GM19467 (cell line): ENCODE measurements at regions not wholly inside any gene's neighbourhood (a gene's known extent, or its start where the extent isn't known, plus 50 kb on each side); places are given as distances from the start of the nearest gene placed in this dataset.

Experiments used
- ATAC-seq: cut with Tn5 transposase; IDR thresholded peaks from one replicate; pipeline ENCODE4 v1.9.1; 2021; ENCODE audit warnings: mild to moderate bottlenecking, moderate library complexity; ENCODE audit not compliant: unreplicated experiment

GRCh38 chr9:99282406-99282805 is 60.3 kb downstream of the SEC61B start:
- ATAC-seq = no peak

GRCh38 chr9:99285965-99286364 is 63.9 kb downstream of the SEC61B start:
- no peak for ATAC-seq

DNA sequence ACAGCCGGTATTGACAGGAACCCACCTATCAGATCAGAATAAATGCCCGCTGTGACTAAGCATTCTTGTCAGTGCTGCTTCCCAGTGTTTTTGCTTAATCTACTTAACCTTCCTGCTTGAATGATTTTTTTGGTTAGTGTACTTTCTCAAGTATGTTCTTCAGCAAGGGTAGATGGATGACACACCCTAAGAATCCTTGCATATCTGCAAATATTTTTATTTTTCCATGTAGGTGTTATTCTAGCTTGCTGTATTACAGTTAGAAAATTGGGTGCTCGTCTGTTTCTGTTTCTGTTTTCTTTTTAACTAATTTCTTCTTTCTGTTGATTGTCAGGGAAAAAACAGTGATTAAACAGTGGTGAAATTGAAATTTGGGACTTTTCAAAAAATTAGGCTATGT is 64.5 kb downstream of the SEC61B start:
- ATAC-seq = no peak

DNA sequence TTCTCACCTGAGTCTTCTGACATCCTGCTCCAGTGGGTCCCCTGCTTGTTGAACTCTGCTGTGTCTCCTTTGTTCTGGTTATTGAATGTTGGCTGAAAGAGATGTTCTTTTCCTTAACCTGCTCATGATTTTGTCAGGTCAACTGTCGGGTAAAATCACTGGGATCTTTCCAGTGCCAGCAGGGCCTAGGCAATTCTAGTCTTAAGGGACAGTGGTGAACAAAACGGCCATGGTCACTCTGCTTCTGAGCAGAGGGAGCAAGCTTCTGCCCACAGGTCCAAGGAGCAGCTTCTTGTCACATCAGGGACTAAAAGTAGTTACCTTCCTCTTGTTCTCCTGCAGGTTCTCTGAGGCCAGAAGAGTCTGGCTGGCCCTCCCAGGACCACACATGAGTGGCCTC is 65.6 kb downstream of the SEC61B start:
- no peak for ATAC-seq

DNA sequence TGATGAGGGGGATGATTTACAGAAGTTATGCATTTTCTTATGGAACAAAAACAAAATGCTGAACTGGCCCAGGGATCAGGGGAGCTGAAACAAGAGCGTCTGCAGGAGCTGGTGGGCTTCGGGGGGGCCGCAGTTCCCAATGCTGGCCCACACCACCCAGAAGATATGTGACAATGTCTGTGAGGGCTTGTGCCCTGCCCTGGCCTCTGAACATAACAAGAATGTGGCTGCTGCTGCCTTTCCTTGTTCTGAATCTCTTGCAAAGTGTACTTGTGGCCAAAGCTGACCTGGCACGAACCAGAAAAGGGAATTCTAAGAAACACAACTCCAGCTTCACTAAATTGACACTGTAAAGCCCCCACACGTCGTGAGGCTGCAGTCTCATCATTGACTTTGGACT is 66.7 kb downstream of the SEC61B start:
- ATAC-seq = no peak

GRCh38 chr9:99294850-99295461 is 72.9 kb downstream of the SEC61B start:
- no peak for ATAC-seq

DNA sequence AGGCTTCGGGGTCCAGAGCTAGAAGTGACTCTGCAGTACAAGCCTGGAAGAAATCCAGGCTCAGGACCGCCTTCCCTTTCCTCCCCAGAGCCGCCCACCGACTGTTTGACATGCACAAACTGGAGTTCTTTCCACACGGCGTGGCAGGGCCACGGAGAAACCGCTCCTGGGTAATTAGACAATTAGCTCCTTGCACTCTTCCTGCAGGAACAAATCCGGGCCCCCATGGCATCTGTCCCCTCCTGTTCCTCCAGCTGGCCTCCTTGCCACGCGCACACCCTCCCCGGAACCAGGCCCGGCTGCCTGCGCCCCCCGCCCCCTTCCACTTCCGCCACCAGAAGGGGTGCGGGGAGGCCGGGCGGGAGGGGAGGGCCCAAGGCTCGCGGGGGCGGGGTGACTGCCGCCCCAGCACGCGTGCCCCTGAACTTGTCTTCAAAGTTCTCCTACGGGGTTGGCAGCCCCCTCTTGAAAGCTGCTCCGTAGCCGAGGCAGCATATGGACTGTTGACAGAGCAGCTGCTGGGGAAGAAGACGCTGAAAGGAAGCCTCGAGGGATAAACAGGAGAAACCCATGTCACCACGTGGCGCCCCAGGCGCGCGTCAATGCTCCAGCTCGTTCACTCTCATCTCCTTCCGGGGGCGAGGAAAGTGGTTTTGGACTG is 74.3 kb downstream of the SEC61B start:
- ATAC-seq = no peak

GRCh38 chr9:99298614-99299013 is 76.5 kb downstream of the SEC61B start:
- ATAC-seq = no peak

DNA sequence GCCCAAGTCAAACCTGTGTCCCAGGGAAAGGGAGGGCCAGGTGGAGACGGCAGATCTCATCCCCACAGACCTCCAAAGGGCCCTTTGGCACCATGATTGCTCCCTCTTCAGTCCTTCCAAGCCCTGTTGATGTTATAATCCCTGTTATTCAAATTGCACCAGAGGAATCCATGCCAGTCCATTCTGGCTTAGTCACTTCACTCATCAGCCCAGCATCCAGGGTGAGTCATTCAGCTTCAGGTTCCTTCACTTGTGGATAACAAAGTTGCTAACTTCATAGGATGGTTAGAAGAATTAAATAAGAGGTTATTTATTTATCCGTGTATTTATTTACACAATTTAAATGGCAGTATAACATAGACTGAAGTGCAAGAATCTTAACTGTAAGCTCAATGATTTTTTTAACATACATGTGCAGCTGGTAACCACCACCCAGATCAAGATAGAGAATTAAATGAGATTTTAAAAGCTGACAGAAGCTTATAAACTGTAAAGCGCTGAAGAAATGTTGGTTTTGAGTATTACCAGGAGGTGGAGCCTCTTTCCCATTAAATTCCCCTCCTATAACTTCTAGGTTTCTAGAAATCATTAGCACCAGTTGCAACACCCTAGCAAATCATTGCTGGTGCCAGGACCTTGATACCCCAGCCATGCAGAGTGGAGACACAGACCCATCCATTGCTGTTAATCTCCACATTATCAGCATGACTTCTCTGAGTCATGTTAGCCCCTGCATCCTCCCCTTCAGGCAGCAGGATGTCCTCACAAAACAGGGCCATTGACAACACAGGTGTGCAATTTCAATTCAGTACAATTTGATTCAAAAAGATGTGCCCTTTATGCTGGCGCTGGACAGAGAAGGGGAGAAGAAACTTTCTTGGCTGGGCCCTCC is 77.4 kb downstream of the SEC61B start:
- ATAC-seq = no peak

DNA sequence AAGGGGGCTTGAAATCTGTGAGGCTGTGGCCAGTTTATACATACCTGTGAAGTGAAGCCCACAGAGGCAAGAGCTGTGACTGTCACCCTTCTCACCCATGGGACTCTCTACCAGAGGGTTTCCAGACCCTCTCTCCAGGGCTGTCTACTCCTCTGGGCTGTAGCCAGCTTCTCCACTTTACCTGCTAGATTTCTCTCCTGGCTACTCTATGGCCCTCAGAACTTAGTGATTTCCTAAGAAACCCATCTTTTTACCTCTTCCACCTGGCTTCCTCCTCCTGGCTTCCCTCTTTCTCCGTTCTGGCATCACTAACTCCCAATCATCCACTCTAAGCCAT is 78.0 kb downstream of the SEC61B start:
- ATAC-seq = no peak

GRCh38 chr9:99300603-99301002 is 78.5 kb downstream of the SEC61B start:
- ATAC-seq = no peak

GRCh38 chr9:99303177-99303576 is 81.1 kb downstream of the SEC61B start:
- no peak for ATAC-seq

GRCh38 chr9:99305124-99305523 is 83.0 kb downstream of the SEC61B start:
- ATAC-seq = no peak

- no peak for ATAC-seq
Observed at GRCh38 chr9:99305820-99306811, 84.0 kb downstream of the SEC61B start.

- ATAC-seq = no peak
Observed at GRCh38 chr9:99307851-99308250, 85.8 kb downstream of the SEC61B start.

GRCh38 chr9:99309141-99309939 is 87.3 kb downstream of the SEC61B start:
- no peak for ATAC-seq

GRCh38 chr9:99312736-99313135 is 90.7 kb downstream of the SEC61B start:
- no peak for ATAC-seq

DNA sequence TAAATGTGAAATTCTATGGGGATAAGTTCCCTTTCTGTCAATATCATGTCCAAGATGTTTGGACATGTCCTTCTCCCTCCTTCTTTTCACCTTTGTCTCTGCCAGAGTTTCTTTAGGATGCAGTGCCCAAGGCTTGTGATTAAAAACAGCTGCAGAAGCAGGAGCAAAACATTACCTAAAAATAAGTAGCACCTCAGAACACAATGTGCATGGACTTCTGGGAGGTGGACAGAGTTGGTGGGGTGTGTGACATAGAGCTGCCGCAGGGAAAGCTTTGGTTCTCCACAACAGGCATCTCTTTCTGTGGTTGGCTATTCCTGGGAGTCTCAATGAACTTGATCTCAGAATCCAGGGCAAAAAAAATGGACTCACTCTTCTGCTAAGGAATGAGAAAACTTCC is 97.0 kb downstream of the SEC61B start:
- no peak for ATAC-seq

GRCh38 chr9:99322299-99322698 is 100.2 kb downstream of the SEC61B start:
- ATAC-seq = no peak
